GM23338 (cell line): ENCODE measurements at regions not wholly inside any gene's neighbourhood (a gene's known extent, or its start where the extent isn't known, plus 50 kb on each side); places are given as distances from the start of the nearest gene placed in this dataset.

Source experiments
- ATAC-seq: fragments of 200-7000 bp; cut with Tn5 transposase; 3 replicates; pipeline ENCODE4 v1.9.1; 2020
- DNase-seq: peaks from one replicate; pipeline ENCODE4 v3.0.0-alpha.2; 2015; ENCODE audit warnings: low spot score
- H2AFZ ChIP-seq: fragments of 200-600 bp; sonication (generic); 2 replicates; pipeline ENCODE4 v1.8.0; 2016; ENCODE audit warnings: antibody characterized with exemption, mild to moderate bottlenecking, moderate library complexity
- H3F3A ChIP-seq: fragments of 200-600 bp; sonication (generic); replicated peaks from 2 replicates; pipeline ENCODE4 v1.8.0; 2017; ENCODE audit warnings: antibody characterized with exemption, mixed run types, low read depth
- H3K27ac ChIP-seq: fragments of 200-600 bp; sonication (generic); 2 replicates; pipeline ENCODE4 v1.6.1; 2016; ENCODE audit warnings: low read depth
- H3K27me3 ChIP-seq: fragments of 200-600 bp; sonication (generic); 2 replicates; pipeline ENCODE4 v1.8.0; 2016; ENCODE audit warnings: mild to moderate bottlenecking, mixed run types, moderate library complexity; ENCODE audit not compliant: insufficient read depth
- H3K36me3 ChIP-seq: fragments of 200-600 bp; sonication (generic); 2 replicates; pipeline ENCODE4 v1.8.0; 2016; ENCODE audit warnings: mild to moderate bottlenecking; ENCODE audit not compliant: insufficient read depth
- H3K4me1 ChIP-seq: fragments of 200-600 bp; sonication (generic); 2 replicates; pipeline ENCODE4 v1.8.0; 2016; ENCODE audit warnings: mild to moderate bottlenecking, moderate library complexity; ENCODE audit not compliant: insufficient read depth
- H3K4me2 ChIP-seq: fragments of 200-600 bp; sonication (generic); 2 replicates; pipeline ENCODE4 v1.7.1; 2017; ENCODE audit warnings: mixed run types
- H3K4me3 ChIP-seq: fragments of 200-600 bp; sonication (generic); 2 replicates; pipeline ENCODE4 v1.6.1; 2016; ENCODE audit warnings: mixed run types
- H3K79me2 ChIP-seq: fragments of 200-600 bp; sonication (generic); replicated peaks from 2 replicates; pipeline ENCODE4 v1.8.0; 2017; ENCODE audit warnings: mild to moderate bottlenecking; ENCODE audit not compliant: insufficient read depth
- H3K9me2 ChIP-seq: fragments of 200-600 bp; sonication (generic); 2 replicates; pipeline ENCODE4 v1.8.0; 2017; ENCODE audit not compliant: insufficient read depth
- H4K20me1 ChIP-seq: fragments of 200-600 bp; sonication (generic); replicated peaks from 2 replicates; pipeline ENCODE4 v1.8.0; 2017; ENCODE audit warnings: mild to moderate bottlenecking; ENCODE audit not compliant: insufficient read depth
- H3K27ac Mint-ChIP-seq: 2 replicates; pipeline ENCODE4 v1.8.0; 2020; ENCODE audit warnings: inconsistent platforms, mild to moderate bottlenecking, moderate library complexity, mixed read lengths
- H3K27me3 Mint-ChIP-seq: 3 replicates; pipeline ENCODE4 v1.8.0; 2022; ENCODE audit warnings: low read depth, mild to moderate bottlenecking, moderate library complexity, mixed read lengths, inconsistent platforms; ENCODE audit not compliant: insufficient read depth, poor library complexity
- H3K36me3 Mint-ChIP-seq: 3 replicates; pipeline ENCODE4 v1.8.0; 2021; ENCODE audit warnings: low read depth, mild to moderate bottlenecking, inconsistent platforms, moderate library complexity, mixed read lengths
- H3K4me1 Mint-ChIP-seq: 3 replicates; pipeline ENCODE4 v1.8.0; 2020; ENCODE audit warnings: mild to moderate bottlenecking, inconsistent platforms, mixed read lengths
- H3K4me3 Mint-ChIP-seq: 3 replicates; pipeline ENCODE4 v1.8.0; 2021; ENCODE audit warnings: moderate library complexity, mild to moderate bottlenecking, inconsistent platforms, mixed read lengths
- H3K9me3 Mint-ChIP-seq: 3 replicates; pipeline ENCODE4 v1.8.0; 2020; ENCODE audit warnings: moderate library complexity, mild to moderate bottlenecking, inconsistent platforms, mixed read lengths
- CREB1 ChIP-seq: fragments of 250-450 bp; sonication (Bioruptor Pico); IDR thresholded peaks from 2 replicates; pipeline ENCODE4 v1.5.0; 2020; ENCODE audit warnings: low read depth, mild to moderate bottlenecking, moderate library complexity
- EZH2 ChIP-seq: fragments of 200-600 bp; sonication (generic); IDR thresholded peaks from one replicate; pipeline ENCODE4 v1.8.0; 2017; ENCODE audit warnings: antibody characterized with exemption, mild to moderate bottlenecking, low read depth; ENCODE audit not compliant: unreplicated experiment
- EZH2phosphoT487 ChIP-seq: fragments of 200-600 bp; sonication (generic); IDR thresholded peaks from one replicate; pipeline ENCODE4 v1.8.1; 2018; ENCODE audit warnings: antibody characterized with exemption; ENCODE audit not compliant: unreplicated experiment
- JUNB ChIP-seq: IDR thresholded peaks from one replicate; pipeline ENCODE4 v1.6.1; 2016; ENCODE audit warnings: antibody characterized with exemption; ENCODE audit not compliant: unreplicated experiment
- NANOG ChIP-seq: IDR thresholded peaks from 2 replicates; pipeline ENCODE4 v1.6.1; 2016; ENCODE audit warnings: antibody characterized with exemption, borderline replicate concordance
- POLR2AphosphoS5 ChIP-seq: IDR thresholded peaks from 2 replicates; pipeline ENCODE4 v1.6.1; 2016; ENCODE audit warnings: antibody characterized with exemption, low read depth
- STAT1 ChIP-seq: IDR thresholded peaks from one replicate; pipeline ENCODE4 v1.6.1; 2016; ENCODE audit warnings: antibody characterized with exemption; ENCODE audit not compliant: unreplicated experiment
- ZNF114 ChIP-seq: fragments of 250-450 bp; sonication (Bioruptor Pico); IDR thresholded peaks from 2 replicates; pipeline ENCODE4 v1.5.0; 2020; ENCODE audit warnings: mild to moderate bottlenecking, moderate library complexity
- ZNF331 ChIP-seq: fragments of 250-450 bp; sonication (Bioruptor Pico); IDR thresholded peaks from 2 replicates; pipeline ENCODE4 v1.5.0; 2020; ENCODE audit warnings: low read depth, mild to moderate bottlenecking, moderate library complexity
- TF ChIP-seq, protein P1 (sequence below): IDR thresholded peaks from one replicate; pipeline ENCODE4 v1.6.1; 2018; ENCODE audit warnings: antibody characterized with exemption; ENCODE audit not compliant: unreplicated experiment
- TF ChIP-seq, protein P2 (sequence below): IDR thresholded peaks from 2 replicates; pipeline ENCODE4 v1.6.1; 2016; ENCODE audit warnings: antibody characterized with exemption
- TF ChIP-seq, protein P3 (sequence below): fragments of 250-450 bp; sonication (Bioruptor Pico); IDR thresholded peaks from 2 replicates; pipeline ENCODE4 v1.5.0; 2020; ENCODE audit warnings: mild to moderate bottlenecking, moderate library complexity
- TF ChIP-seq, protein P4 (sequence below), 2 experiments: fragments of 200-600 bp in 1 of 2; sonication (generic) in 1 of 2; conservative IDR thresholded peaks; 2 replicates each; pipeline versions ENCODE4 v1.5.1 to v1.6.1; 2016 to 2017; ENCODE audit warnings: antibody characterized with exemption in 2 of 2, low read depth in 2 of 2, mild to moderate bottlenecking in 2 of 2, moderate library complexity in 1 of 2

DNA sequence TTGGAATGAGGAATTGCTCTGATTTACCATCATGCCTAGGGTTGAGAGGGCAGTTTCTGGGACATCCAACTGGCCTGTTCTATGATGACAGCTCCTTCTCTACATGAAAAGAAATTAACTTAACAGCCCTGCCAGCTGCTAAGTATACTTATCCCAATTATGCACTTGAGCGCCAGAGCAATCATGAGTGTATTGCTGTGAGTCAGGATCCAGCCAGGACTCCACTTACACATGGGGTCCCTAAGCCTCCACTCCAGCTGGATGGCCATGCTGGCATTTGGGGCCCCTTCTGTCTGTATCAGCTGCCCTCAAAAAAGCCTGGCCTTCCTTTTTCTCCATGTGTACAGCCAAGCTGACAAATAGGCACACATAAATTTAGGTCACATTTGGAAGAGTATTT is 481.9 kb downstream of the TMX3 start:
- H3K4me1 ChIP-seq, result no peaks in the 10 kb centered on the region
- H3K27me3 Mint-ChIP-seq, result no peaks in the 10 kb centered on the region
- no peaks in the 10 kb centered on the region for H3K36me3 ChIP-seq
- H3K9me2 ChIP-seq, result peaks cover 5% of the 10 kb centered on the region
- ATAC-seq (no peak), DNase-seq (no peak)
- no peaks in the 10 kb centered on the region for H3K79me2 ChIP-seq
- no peak overlapping the region for H3K4me3 Mint-ChIP-seq
- no peaks in the 10 kb centered on the region for H3K27me3 ChIP-seq
- no peak overlapping the region for H3K4me3 ChIP-seq
- no peaks in the 10 kb centered on the region for H3K9me3 Mint-ChIP-seq
- no peak overlapping the region for H3K4me2 ChIP-seq
- H3K27ac Mint-ChIP-seq, result no peak overlapping the region
- H2AFZ ChIP-seq, result no peak overlapping the region
- no peak overlapping the region for H3K27ac ChIP-seq
- no peaks in the 10 kb centered on the region for H3K36me3 Mint-ChIP-seq
- no peaks in the 10 kb centered on the region for H4K20me1 ChIP-seq
- no peaks in the 10 kb centered on the region for H3F3A ChIP-seq
- H3K4me1 Mint-ChIP-seq, result no peaks in the 10 kb centered on the region
- TF ChIP-seq STAT1 (no peak), POLR2AphosphoS5 (no peak), ZNF331 (CRISPR knock-in tag) (no peak), JUNB (no peak), ZNF114 (CRISPR knock-in tag) (no peak), EZH2 (no peak), CREB1 (CRISPR knock-in tag) (no peak), EZH2phosphoT487 (no peak), NANOG (no peak)
- TF ChIP-seq, protein P1, sequence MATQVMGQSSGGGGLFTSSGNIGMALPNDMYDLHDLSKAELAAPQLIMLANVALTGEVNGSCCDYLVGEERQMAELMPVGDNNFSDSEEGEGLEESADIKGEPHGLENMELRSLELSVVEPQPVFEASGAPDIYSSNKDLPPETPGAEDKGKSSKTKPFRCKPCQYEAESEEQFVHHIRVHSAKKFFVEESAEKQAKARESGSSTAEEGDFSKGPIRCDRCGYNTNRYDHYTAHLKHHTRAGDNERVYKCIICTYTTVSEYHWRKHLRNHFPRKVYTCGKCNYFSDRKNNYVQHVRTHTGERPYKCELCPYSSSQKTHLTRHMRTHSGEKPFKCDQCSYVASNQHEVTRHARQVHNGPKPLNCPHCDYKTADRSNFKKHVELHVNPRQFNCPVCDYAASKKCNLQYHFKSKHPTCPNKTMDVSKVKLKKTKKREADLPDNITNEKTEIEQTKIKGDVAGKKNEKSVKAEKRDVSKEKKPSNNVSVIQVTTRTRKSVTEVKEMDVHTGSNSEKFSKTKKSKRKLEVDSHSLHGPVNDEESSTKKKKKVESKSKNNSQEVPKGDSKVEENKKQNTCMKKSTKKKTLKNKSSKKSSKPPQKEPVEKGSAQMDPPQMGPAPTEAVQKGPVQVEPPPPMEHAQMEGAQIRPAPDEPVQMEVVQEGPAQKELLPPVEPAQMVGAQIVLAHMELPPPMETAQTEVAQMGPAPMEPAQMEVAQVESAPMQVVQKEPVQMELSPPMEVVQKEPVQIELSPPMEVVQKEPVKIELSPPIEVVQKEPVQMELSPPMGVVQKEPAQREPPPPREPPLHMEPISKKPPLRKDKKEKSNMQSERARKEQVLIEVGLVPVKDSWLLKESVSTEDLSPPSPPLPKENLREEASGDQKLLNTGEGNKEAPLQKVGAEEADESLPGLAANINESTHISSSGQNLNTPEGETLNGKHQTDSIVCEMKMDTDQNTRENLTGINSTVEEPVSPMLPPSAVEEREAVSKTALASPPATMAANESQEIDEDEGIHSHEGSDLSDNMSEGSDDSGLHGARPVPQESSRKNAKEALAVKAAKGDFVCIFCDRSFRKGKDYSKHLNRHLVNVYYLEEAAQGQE, result no peak
- TF ChIP-seq, protein P2, sequence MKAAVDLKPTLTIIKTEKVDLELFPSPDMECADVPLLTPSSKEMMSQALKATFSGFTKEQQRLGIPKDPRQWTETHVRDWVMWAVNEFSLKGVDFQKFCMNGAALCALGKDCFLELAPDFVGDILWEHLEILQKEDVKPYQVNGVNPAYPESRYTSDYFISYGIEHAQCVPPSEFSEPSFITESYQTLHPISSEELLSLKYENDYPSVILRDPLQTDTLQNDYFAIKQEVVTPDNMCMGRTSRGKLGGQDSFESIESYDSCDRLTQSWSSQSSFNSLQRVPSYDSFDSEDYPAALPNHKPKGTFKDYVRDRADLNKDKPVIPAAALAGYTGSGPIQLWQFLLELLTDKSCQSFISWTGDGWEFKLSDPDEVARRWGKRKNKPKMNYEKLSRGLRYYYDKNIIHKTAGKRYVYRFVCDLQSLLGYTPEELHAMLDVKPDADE, result no peak
- TF ChIP-seq, protein P3, sequence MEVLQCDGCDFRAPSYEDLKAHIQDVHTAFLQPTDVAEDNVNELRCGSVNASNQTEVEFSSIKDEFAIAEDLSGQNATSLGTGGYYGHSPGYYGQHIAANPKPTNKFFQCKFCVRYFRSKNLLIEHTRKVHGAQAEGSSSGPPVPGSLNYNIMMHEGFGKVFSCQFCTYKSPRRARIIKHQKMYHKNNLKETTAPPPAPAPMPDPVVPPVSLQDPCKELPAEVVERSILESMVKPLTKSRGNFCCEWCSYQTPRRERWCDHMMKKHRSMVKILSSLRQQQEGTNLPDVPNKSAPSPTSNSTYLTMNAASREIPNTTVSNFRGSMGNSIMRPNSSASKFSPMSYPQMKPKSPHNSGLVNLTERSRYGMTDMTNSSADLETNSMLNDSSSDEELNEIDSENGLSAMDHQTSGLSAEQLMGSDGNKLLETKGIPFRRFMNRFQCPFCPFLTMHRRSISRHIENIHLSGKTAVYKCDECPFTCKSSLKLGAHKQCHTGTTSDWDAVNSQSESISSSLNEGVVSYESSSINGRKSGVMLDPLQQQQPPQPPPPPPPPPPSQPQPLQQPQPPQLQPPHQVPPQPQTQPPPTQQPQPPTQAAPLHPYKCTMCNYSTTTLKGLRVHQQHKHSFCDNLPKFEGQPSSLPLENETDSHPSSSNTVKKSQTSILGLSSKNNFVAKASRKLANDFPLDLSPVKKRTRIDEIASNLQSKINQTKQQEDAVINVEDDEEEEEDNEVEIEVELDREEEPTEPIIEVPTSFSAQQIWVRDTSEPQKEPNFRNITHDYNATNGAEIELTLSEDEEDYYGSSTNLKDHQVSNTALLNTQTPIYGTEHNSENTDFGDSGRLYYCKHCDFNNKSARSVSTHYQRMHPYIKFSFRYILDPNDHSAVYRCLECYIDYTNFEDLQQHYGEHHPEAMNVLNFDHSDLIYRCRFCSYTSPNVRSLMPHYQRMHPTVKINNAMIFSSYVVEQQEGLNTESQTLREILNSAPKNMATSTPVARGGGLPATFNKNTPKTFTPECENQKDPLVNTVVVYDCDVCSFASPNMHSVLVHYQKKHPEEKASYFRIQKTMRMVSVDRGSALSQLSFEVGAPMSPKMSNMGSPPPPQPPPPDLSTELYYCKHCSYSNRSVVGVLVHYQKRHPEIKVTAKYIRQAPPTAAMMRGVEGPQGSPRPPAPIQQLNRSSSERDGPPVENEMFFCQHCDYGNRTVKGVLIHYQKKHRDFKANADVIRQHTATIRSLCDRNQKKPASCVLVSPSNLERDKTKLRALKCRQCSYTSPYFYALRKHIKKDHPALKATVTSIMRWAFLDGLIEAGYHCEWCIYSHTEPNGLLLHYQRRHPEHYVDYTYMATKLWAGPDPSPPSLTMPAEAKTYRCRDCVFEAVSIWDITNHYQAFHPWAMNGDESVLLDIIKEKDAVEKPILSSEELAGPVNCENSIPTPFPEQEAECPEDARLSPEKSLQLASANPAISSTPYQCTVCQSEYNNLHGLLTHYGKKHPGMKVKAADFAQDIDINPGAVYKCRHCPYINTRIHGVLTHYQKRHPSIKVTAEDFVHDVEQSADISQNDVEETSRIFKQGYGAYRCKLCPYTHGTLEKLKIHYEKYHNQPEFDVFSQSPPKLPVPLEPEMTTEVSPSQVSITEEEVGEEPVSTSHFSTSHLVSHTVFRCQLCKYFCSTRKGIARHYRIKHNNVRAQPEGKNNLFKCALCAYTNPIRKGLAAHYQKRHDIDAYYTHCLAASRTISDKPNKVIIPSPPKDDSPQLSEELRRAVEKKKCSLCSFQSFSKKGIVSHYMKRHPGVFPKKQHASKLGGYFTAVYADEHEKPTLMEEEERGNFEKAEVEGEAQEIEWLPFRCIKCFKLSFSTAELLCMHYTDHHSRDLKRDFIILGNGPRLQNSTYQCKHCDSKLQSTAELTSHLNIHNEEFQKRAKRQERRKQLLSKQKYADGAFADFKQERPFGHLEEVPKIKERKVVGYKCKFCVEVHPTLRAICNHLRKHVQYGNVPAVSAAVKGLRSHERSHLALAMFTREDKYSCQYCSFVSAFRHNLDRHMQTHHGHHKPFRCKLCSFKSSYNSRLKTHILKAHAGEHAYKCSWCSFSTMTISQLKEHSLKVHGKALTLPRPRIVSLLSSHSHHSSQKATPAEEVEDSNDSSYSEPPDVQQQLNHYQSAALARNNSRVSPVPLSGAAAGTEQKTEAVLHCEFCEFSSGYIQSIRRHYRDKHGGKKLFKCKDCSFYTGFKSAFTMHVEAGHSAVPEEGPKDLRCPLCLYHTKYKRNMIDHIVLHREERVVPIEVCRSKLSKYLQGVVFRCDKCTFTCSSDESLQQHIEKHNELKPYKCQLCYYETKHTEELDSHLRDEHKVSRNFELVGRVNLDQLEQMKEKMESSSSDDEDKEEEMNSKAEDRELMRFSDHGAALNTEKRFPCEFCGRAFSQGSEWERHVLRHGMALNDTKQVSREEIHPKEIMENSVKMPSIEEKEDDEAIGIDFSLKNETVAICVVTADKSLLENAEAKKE, result no peak
- TF ChIP-seq, protein P4, sequence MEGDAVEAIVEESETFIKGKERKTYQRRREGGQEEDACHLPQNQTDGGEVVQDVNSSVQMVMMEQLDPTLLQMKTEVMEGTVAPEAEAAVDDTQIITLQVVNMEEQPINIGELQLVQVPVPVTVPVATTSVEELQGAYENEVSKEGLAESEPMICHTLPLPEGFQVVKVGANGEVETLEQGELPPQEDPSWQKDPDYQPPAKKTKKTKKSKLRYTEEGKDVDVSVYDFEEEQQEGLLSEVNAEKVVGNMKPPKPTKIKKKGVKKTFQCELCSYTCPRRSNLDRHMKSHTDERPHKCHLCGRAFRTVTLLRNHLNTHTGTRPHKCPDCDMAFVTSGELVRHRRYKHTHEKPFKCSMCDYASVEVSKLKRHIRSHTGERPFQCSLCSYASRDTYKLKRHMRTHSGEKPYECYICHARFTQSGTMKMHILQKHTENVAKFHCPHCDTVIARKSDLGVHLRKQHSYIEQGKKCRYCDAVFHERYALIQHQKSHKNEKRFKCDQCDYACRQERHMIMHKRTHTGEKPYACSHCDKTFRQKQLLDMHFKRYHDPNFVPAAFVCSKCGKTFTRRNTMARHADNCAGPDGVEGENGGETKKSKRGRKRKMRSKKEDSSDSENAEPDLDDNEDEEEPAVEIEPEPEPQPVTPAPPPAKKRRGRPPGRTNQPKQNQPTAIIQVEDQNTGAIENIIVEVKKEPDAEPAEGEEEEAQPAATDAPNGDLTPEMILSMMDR (conservative IDR thresholded peaks at IDR 0.05; ENCODE audit: low read depth in 2 of 2), result no peak
